ENCODE measurements at regions not wholly inside any gene's neighbourhood (a gene's known extent, or its start where the extent isn't known, plus 50 kb on each side); places are given as distances from the start of the nearest gene placed in this dataset.

DNA sequence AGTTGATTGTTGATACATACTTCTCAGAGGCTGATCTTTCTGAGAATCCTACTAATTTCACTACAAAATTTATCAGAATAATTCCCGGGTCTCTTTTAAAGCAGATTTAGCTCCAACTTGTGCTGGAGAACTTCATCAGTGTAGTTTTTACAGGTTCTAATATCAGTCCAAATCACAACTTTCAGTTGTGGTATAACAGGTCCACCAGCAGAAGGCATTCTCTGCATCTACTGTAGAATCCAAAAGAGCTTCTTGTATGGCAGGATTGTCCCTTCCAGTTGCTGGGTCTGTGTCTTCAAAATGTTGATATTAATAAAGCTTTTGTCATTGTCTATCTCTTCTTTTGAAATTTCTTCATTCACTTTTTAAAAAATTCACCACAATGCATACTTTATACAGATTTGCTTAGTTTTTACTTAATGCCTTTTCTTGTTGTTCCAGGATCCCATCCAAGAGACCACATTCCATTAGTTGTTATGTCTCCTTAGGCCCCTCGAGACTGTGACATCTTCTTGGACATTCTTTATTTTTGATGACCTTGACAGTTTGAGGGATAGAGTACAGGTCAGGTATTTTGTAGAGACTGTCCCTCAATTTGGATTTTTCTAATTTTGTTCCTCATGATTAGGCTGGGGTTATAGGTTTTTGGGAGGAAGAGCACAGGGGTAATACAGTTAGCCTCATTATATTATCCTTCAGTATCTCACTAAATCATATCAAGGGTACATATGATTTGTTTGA, 490.5 kb upstream of the MEX3C start:
- TF ChIP-seq, protein P1, sequence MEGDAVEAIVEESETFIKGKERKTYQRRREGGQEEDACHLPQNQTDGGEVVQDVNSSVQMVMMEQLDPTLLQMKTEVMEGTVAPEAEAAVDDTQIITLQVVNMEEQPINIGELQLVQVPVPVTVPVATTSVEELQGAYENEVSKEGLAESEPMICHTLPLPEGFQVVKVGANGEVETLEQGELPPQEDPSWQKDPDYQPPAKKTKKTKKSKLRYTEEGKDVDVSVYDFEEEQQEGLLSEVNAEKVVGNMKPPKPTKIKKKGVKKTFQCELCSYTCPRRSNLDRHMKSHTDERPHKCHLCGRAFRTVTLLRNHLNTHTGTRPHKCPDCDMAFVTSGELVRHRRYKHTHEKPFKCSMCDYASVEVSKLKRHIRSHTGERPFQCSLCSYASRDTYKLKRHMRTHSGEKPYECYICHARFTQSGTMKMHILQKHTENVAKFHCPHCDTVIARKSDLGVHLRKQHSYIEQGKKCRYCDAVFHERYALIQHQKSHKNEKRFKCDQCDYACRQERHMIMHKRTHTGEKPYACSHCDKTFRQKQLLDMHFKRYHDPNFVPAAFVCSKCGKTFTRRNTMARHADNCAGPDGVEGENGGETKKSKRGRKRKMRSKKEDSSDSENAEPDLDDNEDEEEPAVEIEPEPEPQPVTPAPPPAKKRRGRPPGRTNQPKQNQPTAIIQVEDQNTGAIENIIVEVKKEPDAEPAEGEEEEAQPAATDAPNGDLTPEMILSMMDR (IDR thresholded peaks at IDR 0.05) = no peak
- TF ChIP-seq POLR2A (IDR thresholded peaks at IDR 0.05) = no peak
- no peak for TF ChIP-seq POLR2AphosphoS5 (IDR thresholded peaks at IDR 0.05; ENCODE audit: insufficient read depth in 1 of 2, low read depth in 1 of 2)

All from vagina (tissue), 2 donors.